ENCODE measurements at regions not wholly inside any gene's neighbourhood (a gene's known extent, or its start where the extent isn't known, plus 50 kb on each side); places are given as distances from the start of the nearest gene placed in this dataset.
"Not testable (repeated sequence)": the region's sequence is repeated elsewhere in the genome, so short reads cannot be mapped to it uniquely, and the experiment has no call there.

DNA sequence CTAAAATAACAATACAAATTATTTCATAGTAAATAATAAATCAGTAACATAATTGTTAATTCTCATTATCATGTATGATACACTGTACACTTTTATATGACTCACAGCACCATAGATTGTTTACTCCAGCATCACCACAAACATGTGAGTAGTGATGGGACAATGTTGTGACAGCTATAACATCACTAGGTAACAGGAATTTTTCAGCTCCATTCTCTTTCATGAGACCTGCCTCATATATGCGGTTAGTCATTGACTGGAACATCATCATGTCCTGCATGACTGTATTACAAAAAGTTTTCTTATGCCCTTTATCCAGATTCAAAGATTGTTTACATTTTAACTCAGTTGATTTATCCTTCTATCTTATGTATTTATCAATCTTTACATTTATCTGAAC, 1530.0 kb downstream of the PCDH18 start:
- DNase-seq: no peak

DNA sequence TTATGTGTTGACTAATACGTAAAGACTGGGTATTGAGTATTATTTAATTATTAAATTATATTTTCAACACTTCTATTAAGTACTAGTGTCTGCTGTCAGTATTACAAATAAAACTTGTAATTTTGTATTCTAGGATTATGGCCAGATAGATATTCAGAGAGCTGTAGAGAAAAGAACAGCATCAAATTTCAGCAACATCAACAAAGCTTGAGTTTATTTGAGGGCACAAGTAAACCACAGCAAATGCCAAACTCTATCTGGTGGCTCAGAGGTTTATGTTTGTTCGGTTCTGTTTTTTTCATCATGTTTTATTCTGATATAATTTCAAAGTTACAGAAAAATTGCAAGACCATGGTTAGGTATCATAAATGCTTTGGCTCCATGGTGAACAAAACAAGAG, 1530.5 kb downstream of the PCDH18 start:
- DNase-seq: no peak

DNA sequence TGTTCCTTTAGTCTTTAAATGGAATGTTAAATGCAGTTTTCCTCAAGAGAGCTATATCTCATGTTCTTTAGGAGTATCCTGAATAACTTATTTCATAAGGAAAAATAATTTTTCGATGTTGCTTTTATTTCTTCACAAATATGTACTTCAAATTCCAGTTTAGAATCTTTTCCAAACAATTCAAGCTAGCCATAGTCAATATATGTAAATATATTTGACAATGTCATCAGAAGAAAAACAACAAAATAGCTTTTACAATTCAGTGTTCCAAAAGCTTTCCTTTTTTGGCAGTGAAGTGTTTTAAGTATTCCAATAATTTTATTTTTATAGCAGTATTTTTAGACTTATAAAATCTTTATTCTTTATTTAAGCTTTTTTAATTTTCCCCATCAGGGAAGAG, 1532.0 kb downstream of the PCDH18 start:
- no peak for DNase-seq

GRCh38 chr4:135994360-135994759, 1537.9 kb downstream of the PCDH18 start:
- DNase-seq: no peak

- no peak for DNase-seq
These were observed 1555.4 kb downstream of the PCDH18 start for GRCh38 chr4:135976860-135977259.

DNA sequence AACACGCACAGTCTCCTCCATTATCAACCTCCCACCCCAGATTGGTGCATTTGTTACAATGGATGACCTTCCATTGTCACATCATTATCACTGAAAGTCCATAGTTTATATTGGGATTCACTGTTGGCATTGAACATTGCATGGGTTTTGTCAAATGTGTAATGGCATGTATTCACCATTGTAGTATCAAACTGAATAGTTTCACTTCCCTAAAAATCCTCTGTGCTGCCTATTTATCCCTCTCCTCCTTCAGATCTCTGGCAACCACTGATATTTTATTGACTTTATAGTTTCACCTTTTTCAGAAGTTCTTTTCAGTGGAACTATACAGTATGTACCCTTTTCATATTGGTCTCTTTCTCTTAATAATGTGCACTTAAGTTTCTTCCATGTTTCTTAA, 1565.4 kb downstream of the PCDH18 start:
- DNase-seq: no peak

DNA sequence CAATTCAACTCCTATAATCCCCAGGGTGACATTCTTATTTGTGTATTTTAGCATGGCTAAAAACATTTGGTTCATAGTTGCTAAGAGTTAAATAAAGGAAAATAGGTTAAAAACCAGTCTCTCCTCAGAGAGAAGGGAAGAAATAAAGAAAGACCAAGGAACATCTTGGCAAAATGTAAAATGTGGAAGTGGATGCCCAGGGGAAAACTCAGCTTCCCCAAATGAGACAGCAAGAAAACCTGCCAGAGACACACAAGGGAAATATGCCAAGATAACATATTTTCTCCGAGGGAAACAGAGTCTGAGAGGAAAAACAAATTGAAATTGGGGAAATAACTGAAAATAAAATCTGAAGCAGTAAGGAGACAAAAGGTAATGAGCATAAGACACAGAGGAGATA, 1569.3 kb downstream of the PCDH18 start:
- DNase-seq: no peak

DNA sequence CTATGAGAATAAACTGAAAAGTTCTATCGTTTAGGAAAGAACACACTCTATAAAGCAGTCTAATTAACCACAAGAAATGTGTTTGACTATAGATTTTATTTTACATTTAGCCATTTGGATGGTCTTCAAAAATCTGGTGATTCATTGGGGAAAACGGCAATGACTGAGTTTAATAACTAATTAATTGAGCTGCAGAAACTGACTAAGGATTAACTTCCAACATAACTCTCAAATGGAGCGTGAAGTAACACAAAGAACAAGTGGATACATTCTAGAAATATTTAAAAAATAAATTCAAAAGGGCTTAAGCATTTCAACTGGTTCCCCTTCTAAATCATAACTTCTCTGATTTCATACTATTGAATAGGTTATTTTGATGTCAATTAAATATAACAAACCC, 1582.4 kb downstream of the PCDH18 start:
- no peak for DNase-seq

DNA sequence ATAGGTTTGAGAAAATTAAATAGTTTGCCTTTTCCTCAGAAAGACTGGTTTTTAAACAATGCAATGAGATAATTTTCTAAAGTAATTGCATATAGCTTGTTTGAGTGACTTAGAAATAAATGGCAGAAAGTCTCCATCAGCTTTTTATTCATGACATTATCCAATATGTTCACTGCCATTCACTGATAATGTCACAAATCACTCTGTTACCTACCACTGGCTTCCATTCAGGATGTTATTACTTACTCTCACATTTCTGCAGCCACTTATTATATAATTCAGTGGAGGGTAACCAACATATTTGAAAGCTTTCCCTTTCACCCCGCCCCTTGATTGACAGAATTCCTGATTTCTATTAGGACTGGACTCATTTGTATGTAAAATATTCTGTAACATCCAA, 1583.5 kb downstream of the PCDH18 start:
- no peak for DNase-seq

GRCh38 chr4:135941671-135942070, 1590.6 kb downstream of the PCDH18 start:
- no peak for DNase-seq

- no peak for DNase-seq
These were observed 1598.3 kb downstream of the PCDH18 start for GRCh38 chr4:135934026-135934425.

DNA sequence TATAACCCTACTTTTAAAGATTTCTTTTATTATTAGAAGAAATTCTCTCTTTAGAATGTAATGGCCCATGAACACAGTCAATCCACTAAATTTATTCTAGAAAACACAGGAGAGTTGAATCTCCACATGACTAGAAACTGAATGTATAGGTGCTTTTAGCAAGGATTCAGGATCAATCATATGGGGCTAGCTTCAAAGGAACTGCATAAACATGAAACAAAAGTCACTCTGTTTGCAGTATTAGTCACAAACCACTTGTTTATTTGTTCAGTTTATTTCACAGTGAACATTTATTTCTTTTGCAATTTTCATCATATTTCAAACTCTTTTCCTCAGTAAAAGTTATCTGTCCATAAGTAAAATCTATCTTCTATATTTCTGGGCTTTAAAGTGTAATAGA, 1604.6 kb downstream of the PCDH18 start:
- DNase-seq: no peak

GRCh38 chr4:135921081-135921480, 1611.2 kb downstream of the PCDH18 start:
- DNase-seq: no peak

- DNase-seq: no peak
These were observed 1615.3 kb downstream of the PCDH18 start for GRCh38 chr4:135917011-135917410.

DNA sequence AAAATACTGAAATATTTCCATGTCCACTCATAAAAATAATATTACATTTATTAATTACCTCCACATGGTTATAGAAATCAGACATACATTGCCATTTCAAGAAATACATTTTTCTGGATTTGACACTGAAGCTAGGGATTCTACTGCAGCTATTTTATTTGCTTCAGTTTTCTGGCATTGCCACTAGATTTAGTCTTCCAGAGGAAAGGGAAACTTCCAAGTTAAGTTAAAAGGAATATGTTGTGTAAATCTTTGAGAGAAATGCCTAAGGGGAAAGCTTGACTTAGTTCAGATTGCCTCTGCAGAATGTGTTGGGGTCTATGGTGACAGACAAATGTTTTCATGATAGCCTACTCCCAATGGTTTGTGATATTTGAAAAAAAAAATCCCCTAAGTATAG, 1631.3 kb downstream of the PCDH18 start:
- no peak for DNase-seq

DNA sequence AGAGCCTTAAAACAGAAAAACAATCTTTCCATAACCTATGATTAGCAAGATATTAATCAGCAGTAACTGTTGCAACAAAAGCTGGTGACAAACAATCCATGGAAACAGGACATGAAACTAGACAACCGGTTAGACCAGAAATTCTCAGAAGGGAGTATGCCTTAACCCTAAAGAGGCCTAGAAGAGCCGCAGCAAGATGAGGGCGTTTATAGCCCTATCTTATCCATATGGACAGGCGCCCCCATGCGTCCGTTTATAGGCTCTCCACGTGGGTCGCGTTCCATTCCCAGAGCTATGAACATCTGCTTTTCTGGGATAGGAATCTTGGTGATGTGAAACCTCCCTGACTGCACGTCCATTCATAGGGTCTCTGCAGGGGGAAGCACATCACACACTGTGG, 1662.7 kb upstream of the PABPC4L start:
- not testable (repeated sequence) for DNase-seq

GRCh38 chr4:135840781-135841180, 1639.2 kb upstream of the PABPC4L start:
- no peak for DNase-seq

GRCh38 chr4:135839712-135840111, 1638.1 kb upstream of the PABPC4L start:
- DNase-seq: no peak

DNA sequence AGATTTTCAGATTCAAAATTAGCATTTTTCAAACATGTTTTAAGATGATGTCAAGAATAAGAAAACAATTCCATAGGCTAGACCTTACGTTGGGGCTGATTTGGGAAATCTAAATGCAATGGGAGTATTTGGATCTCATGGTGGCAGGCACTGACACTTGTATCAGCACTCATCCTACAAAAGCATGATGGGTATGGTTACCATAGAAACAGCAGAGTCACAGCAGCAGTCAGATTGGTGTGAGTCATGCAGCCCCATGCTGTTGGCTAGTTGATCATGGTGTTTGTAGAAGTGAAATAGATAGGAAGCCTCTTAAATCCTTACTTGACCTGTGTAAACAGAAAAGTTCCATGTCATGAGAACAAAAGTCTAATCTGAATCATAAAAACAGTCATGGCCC, 1637.3 kb upstream of the PABPC4L start:
- no peak for DNase-seq

DNA sequence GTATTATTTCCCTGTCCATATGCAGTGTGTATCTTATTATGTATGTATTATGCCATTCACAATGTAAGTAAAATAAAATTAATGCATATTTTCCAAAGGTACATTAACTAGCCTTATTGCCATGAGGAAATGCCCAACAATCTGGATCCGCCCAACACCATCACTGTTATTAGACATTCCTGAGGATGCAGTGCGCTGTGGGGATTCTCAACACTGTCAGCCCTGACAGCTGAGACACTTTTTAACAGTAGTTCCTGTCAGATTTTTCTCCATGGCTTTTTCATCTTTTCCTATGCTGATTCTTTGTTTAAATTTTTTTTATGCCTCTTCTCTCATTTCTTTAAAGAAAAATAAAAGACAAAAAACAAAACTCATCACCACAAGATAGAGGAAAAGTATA, 1632.9 kb upstream of the PABPC4L start:
- no peak for DNase-seq

- DNase-seq: no peak
These were observed 1631.9 kb upstream of the PABPC4L start for GRCh38 chr4:135833529-135833928.

DNA sequence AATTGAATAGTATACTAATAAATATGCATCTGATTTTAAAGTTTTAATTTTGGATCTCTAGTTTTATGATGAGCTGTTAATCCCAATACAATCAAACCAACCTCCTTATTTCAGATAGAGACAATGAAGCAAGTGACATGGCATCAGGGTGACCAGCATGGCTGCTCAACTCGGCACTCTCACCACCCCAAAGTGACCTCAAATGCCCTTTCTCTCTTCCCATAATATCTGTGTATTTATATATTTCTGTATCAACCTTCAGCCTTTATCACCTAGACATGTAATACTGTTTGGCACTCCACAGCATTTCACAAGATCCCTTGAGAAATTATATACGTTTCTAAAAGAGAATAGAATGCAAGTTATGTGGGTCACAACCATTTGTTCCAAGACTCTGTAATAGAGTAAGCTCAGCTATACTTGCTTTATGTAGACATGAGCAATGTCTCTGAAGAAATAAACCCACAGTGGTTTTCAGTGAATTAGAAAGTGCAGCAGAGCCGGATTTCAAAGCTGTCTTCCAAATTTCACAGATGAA, 1623.2 kb upstream of the PABPC4L start:
- DNase-seq: no peak

- no peak for DNase-seq
These were observed 1603.2 kb upstream of the PABPC4L start for GRCh38 chr4:135804785-135805184.

GRCh38 chr4:135777361-135777760, 1575.8 kb upstream of the PABPC4L start:
- no peak for DNase-seq

GRCh38 chr4:135775909-135776308, 1574.3 kb upstream of the PABPC4L start:
- no peak for DNase-seq

DNA sequence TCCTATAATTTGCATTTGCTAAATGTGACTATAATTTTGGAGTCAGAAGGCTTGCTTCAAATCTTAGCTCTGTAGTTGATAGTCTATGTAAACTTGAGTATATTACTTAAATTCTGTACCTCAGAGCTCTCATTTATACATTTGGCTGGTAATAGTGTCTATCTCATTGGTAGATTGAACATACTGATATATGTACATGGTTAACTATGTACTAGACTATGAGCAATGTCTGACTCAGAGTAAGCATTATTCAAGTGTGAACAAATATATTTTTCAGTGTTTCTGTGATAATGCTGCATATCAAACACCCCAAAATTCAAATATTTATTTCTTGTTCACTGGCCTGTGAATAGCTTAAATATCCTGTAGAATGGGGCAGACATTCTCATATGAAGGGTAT, 1568.9 kb upstream of the PABPC4L start:
- DNase-seq: no peak
